COLO829 (cell line): ENCODE measurements at regions not wholly inside any gene's neighbourhood (a gene's known extent, or its start where the extent isn't known, plus 50 kb on each side); places are given as distances from the start of the nearest gene placed in this dataset.
"Not testable (repeated sequence)": the region's sequence is repeated elsewhere in the genome, so short reads cannot be mapped to it uniquely, and the experiment has no call there.

Experiments used
- DNase-seq: peaks from one replicate; pipeline ENCODE4 v3.0.0; 2012; ENCODE audit warnings: low spot score

DNA sequence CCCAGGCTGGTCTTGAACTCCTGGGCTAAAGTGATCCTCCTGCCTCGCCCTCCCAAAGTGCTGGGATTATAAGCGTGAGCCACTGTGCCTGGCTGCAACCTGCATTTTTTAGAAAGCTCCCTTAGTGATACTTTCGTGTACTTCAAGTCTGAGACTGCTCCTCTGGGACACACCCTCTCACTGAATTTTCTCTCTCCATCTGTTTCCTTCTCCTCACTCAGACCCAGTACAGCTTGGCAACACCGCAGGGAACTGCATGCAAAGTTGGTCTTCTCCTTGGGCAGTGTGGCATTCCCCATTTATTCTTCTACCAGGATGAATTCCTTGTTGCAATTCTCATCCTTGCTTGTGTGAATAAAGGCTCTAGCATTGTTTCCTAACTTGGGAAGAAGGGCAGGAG is 175.9 kb downstream of the LPIN1 start:
- DNase-seq: no peak

DNA sequence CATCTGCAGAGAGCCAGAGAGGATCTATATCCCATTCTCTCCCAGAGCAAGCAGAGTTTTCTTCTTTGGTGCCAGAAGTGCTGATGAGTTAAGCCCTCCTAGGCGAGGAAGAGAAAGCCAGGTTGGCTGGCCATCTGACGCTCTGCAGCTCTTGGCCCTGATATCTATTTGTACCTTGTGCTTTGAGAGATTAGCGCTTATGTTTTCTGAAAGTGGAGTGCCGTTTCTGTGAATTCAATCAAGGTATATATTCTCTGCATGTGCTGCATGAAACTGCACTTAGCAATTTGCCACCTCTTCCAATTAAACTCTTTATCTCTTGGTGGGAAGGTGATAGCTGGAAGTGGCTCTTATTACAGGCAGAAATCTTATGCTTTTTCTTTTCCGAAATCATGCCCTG is 177.5 kb downstream of the LPIN1 start:
- DNase-seq: no peak

DNA sequence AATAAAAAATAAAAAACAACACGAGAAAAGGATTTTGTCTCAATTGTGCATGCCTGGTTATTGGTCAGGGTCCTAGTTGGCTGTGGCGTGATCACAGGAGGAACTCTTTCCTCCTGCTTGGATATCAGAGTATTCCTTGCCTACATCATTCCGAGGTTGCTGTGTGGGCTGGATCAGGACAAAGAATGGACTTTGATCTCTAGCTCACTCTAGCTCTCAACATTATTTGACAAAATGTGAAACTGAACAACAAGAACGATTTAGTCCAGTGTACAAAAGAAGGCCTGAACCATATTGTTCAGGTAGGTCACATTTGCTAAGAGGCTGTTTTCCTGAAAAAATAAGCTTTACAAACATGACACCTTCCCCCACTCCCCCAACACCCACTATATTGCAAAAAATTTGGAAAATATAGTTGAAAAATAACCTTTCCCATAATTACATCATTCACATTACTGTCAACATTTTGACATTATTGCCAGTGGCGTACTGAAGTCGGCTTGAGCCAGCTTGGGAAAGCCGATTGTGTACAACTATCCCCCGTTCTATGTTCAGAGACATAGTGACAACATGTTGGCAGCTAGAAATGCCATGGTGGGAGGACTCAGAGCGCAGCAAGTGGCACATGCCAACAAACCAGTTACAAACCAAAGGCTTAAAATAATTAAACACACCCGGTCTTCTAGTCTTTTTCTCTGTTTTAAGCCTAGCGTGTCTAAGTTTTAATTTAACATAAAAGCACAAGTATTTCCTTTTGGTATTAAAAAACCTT is 179.0 kb downstream of the LPIN1 start:
- no peak for DNase-seq

DNA sequence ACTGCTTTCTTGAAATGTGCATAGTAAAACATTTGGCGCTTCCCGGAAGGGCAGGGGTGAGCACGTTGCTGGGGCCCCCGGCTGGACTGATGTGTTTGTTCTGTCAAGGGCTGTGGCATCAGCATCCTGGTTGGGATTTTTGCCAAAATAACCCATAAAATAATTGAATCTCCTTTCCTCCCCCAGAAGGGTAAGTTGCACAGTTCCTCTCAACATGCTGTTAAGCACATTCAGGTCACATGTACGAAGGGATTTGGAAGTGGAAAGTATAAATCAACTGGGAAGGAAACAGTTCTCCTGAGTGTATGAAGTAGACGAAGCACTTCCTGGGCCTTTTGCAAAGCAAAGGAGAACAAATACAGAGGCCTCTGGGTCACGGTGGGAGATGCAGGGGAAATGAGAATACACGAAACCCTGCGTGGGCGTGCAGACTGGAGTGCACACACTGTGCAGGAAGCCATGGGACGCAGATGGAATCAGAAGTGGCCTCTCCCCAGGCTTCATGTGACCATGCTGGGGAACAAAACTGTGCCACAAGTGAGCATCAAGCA is 183.9 kb downstream of the LPIN1 start:
- no peak for DNase-seq

DNA sequence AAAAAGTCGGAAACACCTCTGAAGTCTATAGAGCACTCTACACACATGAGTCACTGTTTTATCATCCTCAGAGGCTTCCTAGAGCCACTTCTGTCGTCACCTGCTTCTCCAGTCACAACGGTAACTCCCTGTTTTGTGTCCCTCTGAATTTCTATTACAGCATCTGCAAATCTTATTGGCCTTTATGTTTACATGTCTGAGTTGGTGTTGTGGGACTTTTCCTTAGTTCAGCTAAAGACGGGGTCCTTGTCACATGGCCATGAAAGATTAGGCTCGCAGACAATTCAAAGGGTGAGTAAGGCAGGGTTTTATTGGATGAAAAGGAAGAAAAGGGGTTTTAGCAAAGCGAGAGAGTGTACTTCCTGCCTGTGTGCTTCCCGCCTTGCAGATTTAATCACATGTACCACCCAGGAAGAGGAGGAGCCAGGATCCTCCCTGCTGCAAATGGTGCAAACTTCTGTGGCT is 185.6 kb downstream of the LPIN1 start:
- DNase-seq: no peak

DNA sequence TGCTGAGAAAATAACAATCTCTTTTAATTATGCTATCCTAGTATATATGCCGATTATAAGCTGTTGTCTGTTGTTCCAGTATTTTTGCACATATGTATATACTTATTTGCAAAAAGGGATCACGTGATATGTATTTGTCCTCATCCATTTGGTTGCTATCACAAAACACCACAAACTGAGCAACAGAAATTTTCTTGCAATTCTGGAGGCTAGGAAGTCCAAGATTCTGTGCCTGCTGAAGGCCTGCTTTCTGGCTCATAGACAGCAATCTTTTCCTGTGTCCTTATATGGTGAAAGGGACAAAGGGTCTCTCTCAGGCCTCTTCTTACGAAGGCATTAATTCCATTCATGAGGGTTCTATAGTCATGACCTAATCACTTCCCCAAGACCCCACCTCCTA is 186.5 kb downstream of the LPIN1 start:
- no peak for DNase-seq

DNA sequence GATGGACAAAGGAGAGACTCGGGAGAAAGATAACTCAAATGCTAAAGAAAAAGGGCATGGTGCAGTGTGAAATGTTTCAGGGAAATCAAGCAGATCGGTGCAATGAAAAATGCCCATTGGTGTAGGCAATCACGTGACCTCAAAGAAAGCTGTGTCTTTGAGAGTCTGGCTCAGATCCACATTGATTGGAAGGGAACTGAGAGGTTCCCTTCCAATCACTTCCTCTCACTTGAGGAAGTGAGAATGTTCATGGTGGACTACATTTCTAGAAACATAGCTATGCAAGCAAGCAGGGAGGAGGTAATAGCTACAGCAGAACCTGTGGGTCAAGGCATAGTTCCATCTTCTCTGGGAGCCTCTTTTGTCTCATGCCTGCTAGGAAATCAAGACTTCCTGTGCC is 187.4 kb downstream of the LPIN1 start:
- DNase-seq: no peak

DNA sequence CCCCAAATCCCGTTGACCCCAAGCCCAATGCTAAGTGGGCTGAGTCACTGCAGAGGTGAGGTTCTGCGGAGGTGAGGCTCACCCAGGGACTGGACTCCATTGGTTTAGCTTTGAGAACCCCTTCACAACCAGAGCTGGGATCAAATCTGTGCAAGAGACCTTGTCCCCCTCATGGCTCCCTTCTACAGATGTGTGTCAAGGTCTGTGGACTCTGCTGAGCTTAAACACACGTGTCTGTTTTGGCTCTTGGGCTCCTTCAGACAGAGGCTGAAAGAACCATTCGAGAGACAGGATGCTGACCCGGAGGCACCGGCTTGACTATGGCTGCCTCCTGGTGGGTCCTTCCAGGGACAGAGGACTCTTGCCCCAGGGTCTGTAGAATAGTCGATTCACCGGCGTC is 190.3 kb downstream of the LPIN1 start:
- no peak for DNase-seq

DNA sequence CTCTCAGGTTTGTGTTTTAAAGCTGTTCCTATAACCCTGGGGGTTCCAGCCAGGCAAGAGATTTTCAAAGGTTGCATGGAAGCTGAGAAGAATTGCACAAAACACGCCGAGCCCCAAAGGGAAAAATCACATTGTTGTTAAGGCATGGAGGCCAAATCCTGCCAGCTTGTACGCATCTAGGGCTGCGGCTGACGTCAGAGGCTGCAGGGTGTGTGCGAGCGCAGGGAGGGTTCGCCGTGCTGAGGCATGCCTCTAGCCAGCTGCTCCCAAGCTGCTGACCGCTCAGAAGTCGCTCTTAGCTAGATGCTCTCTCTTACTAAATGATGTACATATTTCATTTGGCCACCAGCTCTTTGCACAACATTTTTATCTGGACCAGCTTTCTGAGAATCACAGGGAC is 191.8 kb downstream of the LPIN1 start:
- no peak for DNase-seq

DNA sequence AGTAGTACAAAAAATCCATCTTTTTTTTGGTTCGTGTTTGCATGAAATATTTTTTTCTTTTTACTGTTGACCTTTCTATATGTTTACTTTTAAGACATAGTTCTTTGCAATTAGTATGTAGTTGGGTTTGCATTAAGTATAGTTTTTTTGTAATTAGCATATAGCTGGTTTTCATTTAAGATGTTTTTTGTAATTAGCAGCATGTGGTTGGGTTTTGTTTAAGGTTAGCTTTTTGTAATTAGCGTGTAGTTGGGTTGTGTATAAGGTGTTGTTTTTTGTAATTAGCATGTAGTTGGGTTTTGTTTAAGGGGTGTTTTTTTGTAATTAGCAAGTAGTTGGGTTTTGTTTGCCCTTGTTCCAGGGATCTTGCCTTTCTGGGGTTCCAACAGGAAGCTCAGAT is 193.1 kb downstream of the LPIN1 start:
- DNase-seq: no peak

DNA sequence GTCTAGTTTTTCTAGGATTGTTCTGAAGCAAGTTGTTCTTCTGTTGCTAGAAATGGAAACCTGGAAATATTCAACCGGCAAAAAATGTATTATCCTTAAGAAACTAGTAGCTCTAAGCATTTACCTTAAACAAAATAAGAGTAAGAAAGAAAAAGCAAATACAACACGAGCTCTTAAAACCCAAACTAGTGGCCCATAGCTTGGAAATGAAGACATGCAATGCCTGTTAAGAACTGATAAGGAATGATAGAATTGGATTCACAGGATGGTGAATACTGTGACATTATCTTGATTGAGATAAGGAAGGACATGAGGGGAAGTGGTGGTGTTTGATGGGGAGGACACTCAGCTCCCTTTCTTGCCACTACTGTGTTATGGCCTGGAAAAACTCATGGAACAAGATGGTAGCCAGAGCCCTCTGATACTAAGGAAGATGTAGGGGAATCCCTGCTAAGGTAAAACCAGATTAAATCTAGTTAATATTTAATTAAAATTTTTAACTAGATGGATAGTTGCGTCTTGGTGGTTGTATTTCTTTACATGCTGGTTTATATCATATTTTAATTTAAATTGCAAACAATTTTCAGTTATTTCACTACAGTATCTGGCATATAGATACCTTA is 193.8 kb downstream of the LPIN1 start:
- no peak for DNase-seq

DNA sequence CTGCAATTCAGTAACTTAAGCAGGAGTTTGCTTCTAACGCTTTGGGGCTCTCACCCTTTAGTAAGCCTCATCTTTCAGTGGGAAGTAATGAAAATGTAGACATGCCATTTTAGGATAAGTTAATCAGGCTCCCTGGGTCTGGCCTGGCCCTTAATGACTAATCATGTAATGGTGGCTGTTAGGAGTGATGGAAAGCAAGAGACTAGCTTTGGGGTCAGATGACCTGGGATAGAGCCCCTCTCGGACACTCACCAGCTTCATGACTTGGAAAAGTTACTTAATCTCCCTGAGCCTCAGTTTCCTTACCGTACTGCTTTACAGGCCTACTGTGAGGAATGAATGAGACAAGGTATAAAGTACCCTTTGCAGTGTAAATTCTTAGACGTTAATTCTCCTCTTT is 194.4 kb downstream of the LPIN1 start:
- DNase-seq: no peak

DNA sequence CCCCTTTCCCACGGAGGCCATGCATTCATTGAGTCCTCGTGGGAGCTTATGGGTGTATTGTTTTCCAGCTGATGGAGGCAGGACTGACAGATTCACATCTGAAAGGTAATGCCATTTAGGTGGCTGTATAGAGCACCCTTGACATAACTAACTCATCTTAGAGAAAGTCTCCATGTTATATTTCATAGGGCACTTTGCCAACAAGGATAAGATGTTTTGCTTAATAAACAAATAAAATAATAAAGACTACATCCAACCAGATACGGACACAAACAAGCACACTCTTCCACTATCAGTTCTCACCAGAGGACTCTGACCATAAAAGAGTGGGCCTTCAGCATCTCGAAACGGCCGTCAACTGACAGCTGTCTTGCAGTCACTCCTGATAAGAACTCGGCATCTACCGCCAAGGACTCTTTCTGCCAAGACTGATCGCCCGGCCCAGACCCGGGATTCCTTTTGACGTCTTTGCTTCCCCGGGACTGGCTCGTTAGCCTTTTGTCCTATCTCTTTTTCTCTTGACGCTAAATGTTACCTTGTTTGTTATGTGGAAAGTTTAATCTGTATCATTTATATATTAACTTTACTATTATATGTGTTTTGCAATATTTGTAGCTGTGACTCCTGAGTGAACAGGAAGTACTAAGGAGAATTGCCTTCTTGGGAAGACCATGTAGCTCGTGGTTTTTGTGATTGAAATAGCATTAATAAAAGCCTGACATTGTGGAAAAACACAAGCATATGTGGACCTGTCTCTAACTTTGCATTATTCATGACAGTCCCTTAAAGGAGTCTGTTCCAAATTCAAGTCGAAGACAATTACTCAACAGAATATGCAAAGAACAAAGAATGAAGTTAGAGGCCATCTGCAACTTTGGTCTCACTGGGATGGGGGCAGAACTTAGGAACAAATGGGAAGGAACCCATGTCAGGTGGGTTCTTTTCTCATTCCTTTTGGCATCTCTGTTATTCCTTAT is 195.1 kb downstream of the LPIN1 start:
- no peak for DNase-seq

DNA sequence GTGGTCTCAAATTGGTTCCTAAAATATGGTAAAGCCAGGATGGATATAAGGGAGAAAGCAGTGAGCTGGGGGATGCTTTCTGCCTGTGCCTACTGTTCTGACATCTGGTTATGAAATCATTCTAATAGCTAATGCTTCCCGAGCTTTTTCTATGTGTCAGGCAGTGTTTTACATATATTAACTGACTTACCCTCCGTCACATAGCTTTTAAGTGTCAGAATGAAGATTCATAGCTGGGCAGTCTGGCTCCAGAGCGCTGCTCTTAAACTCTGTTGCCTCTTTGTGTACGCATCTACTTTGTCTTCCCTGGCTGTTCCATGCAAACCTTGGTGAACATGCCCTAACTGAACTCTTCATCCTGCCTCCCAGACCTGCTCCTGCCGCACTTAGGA is 195.7 kb downstream of the LPIN1 start:
- DNase-seq: no peak

DNA sequence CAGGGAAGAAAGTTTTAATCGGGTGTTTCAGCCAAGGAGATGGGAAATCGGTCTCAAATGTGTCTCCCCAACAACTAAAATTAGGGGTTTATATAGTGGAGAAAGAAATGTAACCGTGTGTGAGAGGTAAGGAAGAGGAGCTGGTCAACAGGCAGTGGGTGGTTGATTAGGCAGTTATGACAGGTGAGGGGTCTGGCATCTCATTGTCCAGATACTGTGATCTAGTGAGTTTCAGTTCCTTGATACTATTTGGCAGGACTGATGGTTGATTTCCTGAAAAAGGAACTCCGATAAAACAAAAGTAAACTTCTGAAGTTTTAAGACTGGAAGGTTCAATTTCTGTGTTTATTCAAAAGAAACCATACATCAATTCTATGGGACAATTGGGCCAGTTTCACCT is 197.9 kb downstream of the LPIN1 start:
- DNase-seq: no peak

DNA sequence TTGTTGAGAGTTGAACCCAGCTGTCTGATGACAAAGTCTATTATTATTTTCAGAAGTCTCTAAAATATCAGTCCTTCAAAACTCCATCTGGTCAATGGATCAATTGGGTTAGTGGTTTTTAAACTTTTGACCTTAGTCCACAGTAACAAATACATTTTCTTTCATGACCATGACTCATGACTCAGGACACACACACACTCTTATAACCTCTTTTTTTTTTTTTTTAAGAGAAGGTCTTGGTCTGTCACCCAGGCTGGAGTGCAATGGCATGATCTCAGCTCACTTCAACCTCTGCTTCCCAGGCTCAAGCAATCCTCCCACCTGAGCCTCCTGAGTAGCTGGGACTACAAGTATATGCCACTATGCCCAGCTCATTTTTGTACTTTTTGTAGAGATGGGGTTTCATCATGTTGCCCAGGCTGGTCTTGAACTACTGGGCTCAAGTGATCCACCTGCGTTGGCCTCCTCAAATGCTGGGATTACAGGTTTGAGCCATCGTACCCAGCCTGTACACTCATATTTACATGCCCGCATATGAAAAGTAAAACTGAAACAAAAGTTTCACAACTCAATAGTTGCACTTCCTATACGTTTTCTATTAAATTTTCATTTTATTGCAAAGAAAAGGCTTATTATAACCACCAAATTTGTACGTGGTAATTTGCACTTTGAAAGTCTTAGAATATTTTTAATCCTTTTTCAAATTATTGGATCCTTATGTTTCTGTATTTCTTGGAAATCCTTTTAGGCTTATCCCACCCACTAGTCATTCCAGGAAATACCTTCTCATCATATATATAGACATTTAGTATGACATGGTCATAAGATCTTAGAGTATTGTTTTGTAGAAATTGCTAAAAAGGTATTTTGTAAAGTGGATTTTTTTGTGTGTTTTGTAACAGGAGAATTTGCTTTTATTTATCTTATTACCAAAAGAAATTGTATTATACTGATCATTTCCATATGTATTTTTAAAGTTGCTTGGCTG is 199.0 kb downstream of the LPIN1 start:
- no peak for DNase-seq

DNA sequence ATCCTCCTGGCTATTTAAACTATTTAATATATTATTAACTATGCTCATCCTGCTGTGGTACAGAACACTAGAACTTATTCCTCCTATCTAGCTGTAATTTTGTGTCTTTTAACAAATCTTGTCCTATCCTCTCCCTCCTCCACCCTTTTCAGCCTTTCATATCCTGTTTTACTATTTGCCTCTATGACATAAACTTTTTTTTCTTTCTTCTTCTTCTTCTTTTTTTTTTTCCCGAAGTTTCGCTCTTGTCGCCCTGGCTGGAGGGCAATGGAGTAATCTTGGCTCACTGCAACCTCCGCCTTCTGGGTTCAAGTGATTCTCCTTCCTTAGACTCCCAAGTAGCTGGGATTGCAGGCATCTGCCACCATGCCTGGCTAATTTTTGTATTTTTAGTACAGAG is 201.5 kb downstream of the LPIN1 start:
- no peak for DNase-seq

DNA sequence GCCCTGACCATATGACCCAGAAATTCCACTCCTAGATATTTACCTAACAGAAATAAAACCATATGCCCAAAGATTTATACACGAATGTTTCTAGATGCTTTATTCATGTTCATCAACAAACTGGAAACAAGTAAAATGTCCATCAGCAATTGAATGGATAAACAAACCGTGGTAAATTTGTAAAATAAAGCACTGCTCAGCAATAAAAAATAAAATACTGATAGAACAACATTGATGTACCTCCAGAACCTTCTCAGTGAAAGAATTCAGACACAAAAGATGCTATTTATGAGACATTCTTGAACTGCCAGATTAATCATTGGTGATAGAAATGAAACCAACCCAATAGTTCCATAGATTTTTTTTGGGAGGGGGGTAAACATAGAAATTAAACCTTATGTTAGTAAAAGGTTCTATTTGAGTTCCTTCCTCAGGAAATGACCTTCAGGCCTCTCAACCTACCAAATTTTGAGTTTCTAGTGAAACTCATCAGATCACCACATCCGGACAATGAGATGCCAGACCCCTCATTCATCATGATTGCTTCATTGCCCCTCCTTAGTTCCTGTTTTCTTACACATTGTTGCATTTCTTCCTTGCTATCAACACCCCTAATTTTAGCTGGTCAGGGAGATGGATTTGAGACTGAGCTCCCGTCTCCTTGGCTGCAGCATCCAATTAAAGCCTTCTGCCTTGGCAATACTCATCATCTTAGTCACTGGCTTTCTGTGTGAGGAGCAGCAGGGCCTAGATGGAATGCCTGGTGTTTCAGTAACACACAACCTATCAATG is 203.5 kb downstream of the LPIN1 start:
- no peak for DNase-seq

DNA sequence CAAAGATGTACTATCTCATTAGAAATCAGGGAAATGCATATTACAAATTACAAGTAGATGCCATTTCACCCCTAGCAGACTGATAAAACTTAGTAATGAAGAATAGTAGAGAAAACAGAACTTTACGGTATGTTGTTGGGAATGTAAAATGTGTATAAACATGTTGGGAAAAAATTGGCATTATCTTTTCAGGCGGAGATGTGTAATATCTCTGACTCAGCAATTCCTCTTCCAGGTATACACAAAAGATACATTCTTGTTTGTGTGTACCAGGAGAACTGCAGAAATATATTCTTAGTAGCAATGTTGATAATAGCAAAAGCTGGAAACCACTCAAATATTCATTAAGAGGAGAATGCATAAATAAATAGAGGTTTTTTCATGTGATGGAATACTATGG is 204.5 kb downstream of the LPIN1 start:
- no peak for DNase-seq

DNA sequence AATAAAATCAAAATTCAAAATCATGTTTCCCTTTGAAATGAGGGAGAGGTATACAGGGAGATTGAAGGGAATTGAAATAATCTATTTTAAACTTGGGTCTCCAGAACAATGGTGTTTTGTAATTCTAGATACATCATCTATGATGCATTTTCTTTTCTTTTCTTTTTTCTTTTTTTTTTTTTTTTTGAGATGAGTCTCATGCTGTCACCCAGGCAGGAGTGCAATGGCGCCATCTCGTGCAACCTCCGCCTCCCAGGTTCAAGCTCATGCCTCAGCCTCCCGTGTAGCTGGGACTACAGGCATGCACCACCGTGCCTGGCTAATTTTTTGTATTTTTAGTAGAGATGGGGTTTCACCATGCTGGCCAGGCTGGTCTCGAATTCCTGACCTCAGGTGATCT is 205.1 kb downstream of the LPIN1 start:
- not testable (repeated sequence) for DNase-seq
